ENCODE measurements at regions not wholly inside any gene's neighbourhood (a gene's known extent, or its start where the extent isn't known, plus 50 kb on each side); places are given as distances from the start of the nearest gene placed in this dataset.

DNA sequence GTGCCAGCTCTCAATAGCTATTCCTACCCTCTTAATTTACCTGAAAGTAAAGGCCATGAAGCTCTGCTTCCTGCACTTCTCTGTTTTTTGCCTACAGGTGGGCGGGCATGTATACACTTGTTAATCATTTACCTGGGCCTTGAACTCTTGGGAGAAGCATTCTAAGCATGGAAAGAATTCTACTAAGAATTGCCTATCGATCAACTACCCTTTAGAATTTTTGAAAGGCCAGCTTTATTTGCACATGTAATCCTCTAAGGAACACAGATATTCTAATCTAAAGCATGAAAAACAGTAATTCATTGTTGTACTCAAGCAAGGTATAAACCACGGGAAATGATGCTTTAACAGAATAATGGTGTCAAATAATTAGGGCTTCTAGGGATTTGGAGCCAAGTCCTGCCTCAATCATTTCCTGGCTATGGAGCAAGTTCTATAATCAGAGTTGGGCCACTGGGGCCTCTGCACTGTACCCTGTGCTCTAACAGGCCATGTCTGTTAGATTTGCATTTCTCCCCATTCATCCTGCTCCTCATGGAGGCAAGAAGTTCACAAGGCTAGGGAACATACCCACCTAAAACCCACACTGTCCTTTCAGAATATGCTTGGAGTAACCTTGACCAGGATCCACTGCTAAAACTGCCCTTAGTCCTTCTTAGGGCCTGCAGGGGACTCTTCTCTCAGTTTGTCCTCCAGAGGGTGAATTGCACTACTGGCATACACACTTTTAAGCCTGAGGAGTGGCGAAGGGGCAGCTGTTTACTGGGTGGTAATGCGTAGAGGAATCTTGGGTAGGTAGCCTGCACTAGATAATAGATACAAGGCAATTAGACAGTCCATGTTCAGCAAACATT is 276.4 kb upstream of the JAG1 start (continued):
- TF ChIP-seq, protein P1, sequence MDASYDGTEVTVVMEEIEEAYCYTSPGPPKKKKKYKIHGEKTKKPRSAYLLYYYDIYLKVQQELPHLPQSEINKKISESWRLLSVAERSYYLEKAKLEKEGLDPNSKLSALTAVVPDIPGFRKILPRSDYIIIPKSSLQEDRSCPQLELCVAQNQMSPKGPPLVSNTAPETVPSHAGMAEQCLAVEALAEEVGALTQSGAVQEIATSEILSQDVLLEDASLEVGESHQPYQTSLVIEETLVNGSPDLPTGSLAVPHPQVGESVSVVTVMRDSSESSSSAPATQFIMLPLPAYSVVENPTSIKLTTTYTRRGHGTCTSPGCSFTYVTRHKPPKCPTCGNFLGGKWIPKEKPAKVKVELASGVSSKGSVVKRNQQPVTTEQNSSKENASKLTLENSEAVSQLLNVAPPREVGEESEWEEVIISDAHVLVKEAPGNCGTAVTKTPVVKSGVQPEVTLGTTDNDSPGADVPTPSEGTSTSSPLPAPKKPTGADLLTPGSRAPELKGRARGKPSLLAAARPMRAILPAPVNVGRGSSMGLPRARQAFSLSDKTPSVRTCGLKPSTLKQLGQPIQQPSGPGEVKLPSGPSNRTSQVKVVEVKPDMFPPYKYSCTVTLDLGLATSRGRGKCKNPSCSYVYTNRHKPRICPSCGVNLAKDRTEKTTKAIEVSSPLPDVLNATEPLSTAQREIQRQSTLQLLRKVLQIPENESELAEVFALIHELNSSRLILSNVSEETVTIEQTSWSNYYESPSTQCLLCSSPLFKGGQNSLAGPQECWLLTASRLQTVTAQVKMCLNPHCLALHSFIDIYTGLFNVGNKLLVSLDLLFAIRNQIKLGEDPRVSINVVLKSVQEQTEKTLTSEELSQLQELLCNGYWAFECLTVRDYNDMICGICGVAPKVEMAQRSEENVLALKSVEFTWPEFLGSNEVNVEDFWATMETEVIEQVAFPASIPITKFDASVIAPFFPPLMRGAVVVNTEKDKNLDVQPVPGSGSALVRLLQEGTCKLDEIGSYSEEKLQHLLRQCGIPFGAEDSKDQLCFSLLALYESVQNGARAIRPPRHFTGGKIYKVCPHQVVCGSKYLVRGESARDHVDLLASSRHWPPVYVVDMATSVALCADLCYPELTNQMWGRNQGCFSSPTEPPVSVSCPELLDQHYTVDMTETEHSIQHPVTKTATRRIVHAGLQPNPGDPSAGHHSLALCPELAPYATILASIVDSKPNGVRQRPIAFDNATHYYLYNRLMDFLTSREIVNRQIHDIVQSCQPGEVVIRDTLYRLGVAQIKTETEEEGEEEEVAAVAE (CRISPR knock-in tag; IDR thresholded peaks at IDR 0.05; ENCODE audit: borderline replicate concordance), result 0 out of 2 replicates have a peak, but pooled peaks have one; percentile 28
- TF ChIP-seq, protein P2, sequence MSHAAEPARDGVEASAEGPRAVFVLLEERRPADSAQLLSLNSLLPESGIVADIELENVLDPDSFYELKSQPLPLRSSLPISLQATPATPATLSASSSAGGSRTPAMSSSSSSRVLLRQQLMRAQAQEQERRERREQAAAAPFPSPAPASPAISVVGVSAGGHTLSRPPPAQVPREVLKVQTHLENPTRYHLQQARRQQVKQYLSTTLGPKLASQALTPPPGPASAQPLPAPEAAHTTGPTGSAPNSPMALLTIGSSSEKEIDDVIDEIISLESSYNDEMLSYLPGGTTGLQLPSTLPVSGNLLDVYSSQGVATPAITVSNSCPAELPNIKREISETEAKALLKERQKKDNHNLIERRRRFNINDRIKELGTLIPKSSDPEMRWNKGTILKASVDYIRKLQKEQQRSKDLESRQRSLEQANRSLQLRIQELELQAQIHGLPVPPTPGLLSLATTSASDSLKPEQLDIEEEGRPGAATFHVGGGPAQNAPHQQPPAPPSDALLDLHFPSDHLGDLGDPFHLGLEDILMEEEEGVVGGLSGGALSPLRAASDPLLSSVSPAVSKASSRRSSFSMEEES (CRISPR knock-in tag; IDR thresholded peaks at IDR 0.05), result peak; percentile 16; the same call in 1 of the 2 replicates
- TF ChIP-seq, protein P3, sequence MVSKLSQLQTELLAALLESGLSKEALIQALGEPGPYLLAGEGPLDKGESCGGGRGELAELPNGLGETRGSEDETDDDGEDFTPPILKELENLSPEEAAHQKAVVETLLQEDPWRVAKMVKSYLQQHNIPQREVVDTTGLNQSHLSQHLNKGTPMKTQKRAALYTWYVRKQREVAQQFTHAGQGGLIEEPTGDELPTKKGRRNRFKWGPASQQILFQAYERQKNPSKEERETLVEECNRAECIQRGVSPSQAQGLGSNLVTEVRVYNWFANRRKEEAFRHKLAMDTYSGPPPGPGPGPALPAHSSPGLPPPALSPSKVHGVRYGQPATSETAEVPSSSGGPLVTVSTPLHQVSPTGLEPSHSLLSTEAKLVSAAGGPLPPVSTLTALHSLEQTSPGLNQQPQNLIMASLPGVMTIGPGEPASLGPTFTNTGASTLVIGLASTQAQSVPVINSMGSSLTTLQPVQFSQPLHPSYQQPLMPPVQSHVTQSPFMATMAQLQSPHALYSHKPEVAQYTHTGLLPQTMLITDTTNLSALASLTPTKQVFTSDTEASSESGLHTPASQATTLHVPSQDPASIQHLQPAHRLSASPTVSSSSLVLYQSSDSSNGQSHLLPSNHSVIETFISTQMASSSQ (IDR thresholded peaks at IDR 0.05; ENCODE audit: low read depth), result peak; percentile 97
- TF ChIP-seq, protein P3 (CRISPR knock-in tag; IDR thresholded peaks at IDR 0.05; ENCODE audit: borderline replicate concordance), result peak; percentile 97
- TF ChIP-seq, protein P4, sequence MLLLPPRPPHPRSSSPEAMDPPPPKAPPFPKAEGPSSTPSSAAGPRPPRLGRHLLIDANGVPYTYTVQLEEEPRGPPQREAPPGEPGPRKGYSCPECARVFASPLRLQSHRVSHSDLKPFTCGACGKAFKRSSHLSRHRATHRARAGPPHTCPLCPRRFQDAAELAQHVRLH (CRISPR knock-in tag; IDR thresholded peaks at IDR 0.05; ENCODE audit: borderline replicate concordance, low read depth), result no peak
- TF ChIP-seq, protein P5, sequence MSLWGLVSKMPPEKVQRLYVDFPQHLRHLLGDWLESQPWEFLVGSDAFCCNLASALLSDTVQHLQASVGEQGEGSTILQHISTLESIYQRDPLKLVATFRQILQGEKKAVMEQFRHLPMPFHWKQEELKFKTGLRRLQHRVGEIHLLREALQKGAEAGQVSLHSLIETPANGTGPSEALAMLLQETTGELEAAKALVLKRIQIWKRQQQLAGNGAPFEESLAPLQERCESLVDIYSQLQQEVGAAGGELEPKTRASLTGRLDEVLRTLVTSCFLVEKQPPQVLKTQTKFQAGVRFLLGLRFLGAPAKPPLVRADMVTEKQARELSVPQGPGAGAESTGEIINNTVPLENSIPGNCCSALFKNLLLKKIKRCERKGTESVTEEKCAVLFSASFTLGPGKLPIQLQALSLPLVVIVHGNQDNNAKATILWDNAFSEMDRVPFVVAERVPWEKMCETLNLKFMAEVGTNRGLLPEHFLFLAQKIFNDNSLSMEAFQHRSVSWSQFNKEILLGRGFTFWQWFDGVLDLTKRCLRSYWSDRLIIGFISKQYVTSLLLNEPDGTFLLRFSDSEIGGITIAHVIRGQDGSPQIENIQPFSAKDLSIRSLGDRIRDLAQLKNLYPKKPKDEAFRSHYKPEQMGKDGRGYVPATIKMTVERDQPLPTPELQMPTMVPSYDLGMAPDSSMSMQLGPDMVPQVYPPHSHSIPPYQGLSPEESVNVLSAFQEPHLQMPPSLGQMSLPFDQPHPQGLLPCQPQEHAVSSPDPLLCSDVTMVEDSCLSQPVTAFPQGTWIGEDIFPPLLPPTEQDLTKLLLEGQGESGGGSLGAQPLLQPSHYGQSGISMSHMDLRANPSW (CRISPR knock-in tag; IDR thresholded peaks at IDR 0.05; ENCODE audit: borderline replicate concordance), result peak; percentile 63; the same call in 1 of the 2 replicates
- TF ChIP-seq TEAD3 (CRISPR knock-in tag; optimal IDR thresholded peaks at IDR 0.05; ENCODE audit: borderline replicate concordance), result peak; percentile 98
- no peak for TF ChIP-seq FOXP1 (IDR thresholded peaks at IDR 0.05)
- peak; percentile 80 for TF ChIP-seq FOXP1 (CRISPR knock-in tag; IDR thresholded peaks at IDR 0.05)
- TF ChIP-seq FOSL2 (CRISPR knock-in tag; IDR thresholded peaks at IDR 0.05), result 0 out of 2 replicates have a peak, but pooled peaks have one; percentile 15
- no peak for TF ChIP-seq SOX6 (IDR thresholded peaks at IDR 0.05)
- TF ChIP-seq SOX6 (CRISPR knock-in tag; IDR thresholded peaks at IDR 0.05), result peak; percentile 87
- no peak for TF ChIP-seq ZNF781 (CRISPR knock-in tag; IDR thresholded peaks at IDR 0.05; ENCODE audit: borderline replicate concordance, not compliant biosample characterization)
